ENCODE measurements at regions not wholly inside any gene's neighbourhood (a gene's known extent, or its start where the extent isn't known, plus 50 kb on each side); places are given as distances from the start of the nearest gene placed in this dataset.

- no peak for DNase-seq (ENCODE audit: low read depth in 2 of 2)
These were observed 135.3 kb downstream of the RFC3 start for GRCh38 chr13:33953203-33953602.

DNA sequence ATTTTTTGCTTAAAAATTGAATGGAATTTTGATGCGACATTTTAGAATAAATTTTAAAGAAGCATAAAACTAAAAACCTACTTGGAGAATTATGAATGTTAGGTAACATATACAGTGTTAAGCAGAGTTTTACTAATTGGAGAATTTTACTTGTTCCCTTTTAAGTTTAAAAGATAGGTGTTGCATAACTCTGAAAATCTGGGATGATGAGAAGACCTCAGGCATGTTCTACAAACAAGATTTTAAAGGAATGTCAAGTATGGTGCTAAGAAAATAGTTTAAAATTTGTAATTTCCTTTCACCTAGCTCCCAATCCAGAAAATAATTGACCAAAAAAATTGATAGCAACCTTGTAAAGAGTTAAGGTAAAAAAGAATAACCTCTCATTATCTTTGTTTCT lies 135.8 kb downstream of the RFC3 start:
- no peak for DNase-seq (ENCODE audit: low read depth in 2 of 2)

GRCh38 chr13:33956346-33956745 lies 138.4 kb downstream of the RFC3 start:
- no peak for DNase-seq (ENCODE audit: low read depth in 2 of 2)

GRCh38 chr13:33957497-33957905 lies 139.6 kb downstream of the RFC3 start:
- no peak for DNase-seq (ENCODE audit: low read depth in 2 of 2)

GRCh38 chr13:33958964-33959363 lies 141.0 kb downstream of the RFC3 start:
- no peak for DNase-seq (ENCODE audit: low read depth in 2 of 2)

- DNase-seq (ENCODE audit: low read depth in 2 of 2) = no peak
These were observed 145.2 kb downstream of the RFC3 start for GRCh38 chr13:33963134-33963533.

DNA sequence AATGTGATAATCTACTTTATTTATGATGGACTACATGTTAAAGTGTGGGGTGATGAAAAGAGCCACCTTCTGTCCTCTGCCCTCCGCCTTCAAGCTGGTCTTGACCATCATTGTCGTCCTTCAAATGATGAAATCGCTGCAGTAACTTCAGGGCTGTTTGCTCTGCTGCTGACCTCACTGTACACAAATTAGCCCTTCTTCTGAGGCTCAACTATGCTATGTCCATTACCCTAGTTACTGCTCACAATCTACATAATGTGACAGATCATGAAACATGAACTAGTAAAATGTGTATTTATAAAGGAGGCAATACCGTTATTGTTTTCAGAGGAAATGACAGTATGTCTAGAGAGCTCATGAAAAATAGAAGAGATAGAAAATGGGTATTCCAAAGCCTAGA lies 145.9 kb downstream of the RFC3 start:
- DNase-seq (ENCODE audit: low read depth in 2 of 2) = no peak

DNA sequence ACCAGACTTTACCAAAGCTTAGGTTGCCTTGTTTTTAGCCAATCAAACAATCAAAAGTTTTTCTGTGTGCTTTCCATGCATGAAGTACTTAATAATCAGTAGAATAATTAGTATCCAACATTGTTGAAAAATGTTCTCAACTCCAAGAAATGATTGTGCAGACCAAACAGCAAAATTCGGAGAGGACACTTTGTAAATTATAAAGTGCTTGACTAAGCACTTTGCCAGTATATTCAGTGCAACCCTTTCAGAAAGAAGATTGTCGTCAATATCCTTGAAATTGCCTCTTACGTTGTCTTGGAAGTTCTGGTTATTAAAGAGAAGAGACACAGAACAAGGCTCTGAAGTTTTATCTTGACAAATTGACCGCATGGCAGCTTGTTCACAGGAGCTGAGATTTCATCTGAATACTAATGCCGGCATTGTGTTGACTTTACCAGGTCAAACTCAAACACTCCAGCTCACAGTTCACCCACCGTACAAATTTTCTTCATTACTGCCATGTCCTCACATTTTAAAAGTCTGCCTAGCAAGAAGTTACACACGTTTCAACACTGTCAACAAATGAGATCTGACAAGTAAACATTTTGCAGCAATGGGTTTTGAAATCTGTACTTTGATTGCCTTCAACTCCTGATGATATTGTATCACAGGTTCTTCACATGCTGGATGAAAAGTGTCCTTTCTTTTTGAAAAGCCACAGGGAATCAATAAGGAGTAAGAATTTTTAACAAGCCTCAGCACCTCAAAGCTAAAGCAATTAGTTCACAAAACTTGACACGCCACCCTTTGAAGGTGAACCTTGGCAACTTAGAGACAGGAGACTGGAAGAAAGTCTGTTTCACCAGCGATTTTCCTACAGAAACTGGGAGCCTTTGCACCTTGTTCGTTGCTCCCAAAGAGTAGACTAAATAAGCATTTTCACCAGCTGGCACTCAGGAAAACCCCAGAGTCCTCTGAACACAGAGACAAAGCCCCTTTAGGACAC lies 150.9 kb downstream of the RFC3 start:
- DNase-seq (ENCODE audit: low read depth in 2 of 2) = no peak

DNA sequence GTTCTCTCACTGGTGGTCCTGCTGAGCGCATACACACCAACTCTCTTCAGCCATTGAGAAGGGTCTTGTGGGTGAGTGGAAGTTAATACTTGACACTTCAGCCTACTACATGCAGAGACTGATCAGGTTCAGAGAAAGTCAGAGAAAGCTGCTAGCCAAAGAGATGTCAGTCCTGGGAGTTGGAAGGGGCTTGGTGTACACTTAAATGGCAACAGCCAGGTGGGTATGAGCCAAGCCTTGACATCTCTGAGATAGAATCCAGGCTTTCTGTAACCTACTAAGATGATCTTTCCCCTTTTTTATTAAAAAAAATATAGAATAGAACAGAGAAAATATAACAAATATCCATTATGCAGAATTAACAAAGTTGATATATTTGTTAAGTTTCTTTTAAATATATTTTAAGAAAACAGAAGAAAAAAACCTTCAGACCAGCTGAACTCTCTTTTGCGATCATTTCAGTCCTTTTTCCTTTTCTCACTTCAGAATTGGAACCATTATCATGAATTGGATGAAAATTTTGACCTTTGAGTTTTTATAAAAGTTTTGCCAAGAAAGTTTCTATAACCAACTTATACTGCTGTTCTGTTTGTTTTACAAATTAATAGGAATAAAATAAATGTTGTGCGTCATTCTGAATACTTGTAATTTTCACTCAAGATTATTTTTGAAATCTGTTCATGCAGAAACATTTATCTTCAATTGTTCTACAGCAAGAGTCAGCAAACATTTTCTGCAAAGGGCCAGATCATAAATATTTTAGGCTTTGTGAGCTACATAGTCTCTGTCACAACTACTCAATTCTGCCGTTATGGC lies 153.0 kb downstream of the RFC3 start:
- no peak for DNase-seq (ENCODE audit: low read depth in 2 of 2)

- no peak for DNase-seq (ENCODE audit: low read depth in 2 of 2)
These were observed 153.5 kb downstream of the RFC3 start for GRCh38 chr13:33971562-33971819.

- no peak for DNase-seq (ENCODE audit: low read depth in 2 of 2)
These were observed 155.2 kb downstream of the RFC3 start for GRCh38 chr13:33973194-33973593.

GRCh38 chr13:33976965-33977364 lies 159.0 kb downstream of the RFC3 start:
- no peak for DNase-seq (ENCODE audit: low read depth in 2 of 2)

GRCh38 chr13:33978653-33979052 lies 160.7 kb downstream of the RFC3 start:
- DNase-seq (ENCODE audit: low read depth in 2 of 2) = no peak

DNA sequence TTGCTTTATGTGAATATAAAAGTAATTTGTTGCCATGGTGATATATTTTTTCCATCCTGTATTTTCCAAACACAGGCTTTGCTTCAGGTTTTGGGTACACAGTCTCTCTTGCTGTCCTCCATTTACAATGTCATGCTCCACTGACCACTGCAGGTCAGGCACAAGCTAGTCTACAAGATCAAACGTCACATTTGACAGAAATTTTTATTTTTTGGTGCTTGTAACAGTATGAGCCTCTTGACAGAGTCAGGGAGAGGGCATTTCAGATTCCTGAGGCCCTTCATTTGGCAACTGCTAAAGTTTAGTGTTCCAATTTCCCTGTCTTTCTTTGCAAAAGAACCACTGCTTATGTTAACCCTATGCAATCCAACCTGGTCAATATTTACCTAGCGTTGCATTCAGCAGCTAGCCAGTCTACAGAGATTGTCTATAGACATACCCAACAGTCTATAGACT lies 175.0 kb downstream of the RFC3 start:
- DNase-seq (ENCODE audit: low read depth in 2 of 2) = no peak

DNA sequence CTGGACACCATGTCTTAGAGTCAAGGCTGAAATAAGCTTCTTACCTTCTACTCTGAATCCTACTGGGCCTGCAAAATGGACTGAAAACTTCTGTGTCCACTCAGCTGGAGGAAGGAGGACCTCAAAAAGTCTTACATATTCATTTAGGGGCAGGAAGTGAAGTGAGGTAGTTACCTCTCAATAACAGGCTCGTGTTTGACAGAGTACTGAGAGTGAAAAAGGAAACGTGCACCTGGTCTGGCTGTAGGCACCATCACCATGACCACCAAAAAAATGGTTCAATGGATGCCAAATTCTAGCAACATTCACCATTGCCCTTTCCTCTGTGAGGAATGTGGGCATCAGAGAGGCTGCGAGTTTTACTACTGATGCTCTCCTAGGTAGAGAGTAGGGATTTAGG lies 176.2 kb downstream of the RFC3 start:
- no peak for DNase-seq (ENCODE audit: low read depth in 2 of 2)

DNA sequence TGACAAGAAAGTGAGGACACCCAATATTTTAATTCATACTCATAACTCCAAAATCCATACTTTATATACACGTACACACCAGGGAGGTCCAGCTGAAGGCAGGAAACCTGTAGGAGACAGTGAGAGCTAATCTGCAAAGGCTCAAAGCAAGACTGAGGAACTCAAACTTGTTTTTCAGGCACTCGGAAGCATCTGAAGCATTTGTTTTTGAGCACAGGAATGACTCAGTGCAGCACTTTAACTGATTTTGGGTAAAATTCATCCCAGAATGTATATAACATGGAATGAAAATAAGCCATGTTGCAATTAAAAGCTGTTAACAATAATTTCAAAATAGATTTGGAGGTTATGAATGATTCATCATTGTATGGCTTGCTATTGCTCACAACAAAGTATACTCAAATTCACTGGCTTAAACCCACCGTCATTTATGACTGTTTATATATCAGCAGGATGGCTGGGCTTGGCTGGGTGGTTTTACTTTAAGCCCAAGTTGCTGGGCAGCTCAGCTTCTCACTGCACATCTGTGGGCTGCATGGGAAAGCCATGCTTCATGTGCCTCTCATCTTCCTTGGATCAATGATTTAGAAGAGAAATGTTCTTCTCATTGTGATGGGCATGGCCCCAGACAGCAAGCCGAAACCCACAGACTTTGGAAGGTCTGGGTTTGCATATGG lies 177.0 kb downstream of the RFC3 start:
- DNase-seq (ENCODE audit: low read depth in 2 of 2) = no peak

DNA sequence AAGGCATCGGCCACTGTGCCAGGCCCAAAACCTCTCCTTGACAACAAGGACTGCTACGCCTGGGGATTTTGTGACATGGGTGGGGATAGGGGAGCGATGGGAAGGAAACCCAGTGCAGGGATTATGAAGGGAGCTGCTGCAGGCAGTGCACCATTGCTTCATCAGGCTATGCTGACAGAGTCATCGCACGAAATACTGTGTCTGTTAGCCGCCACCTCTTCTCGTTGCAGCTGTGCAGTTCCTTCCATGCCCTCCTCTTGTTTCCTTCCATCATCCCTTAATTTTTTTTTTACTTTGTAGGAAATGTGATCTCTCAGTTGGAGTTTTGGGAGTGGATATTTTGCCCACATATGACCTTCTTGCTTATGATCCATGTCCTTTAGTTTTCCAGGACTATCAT lies 178.7 kb downstream of the RFC3 start:
- DNase-seq (ENCODE audit: low read depth in 2 of 2) = no peak

DNA sequence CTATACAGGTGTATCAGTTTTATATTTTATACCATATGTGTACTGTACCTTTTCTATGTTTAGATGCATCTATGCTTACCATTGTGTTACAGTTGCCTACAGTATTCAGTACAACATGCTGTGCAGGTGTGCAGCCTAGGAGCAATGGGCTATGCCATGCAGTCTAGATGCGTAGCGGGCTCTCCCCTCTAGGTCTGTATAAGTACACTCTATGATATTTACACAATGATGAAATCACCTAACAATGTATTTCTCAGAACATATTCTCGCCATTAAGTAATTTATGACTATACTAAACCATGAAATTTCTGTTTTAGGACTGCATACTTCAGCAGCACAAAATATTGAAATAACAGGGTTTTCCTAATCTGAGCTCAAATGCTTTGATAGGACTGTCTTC lies 179.6 kb downstream of the RFC3 start:
- no peak for DNase-seq (ENCODE audit: low read depth in 2 of 2)

- no peak for DNase-seq (ENCODE audit: low read depth in 2 of 2)
These were observed 182.1 kb downstream of the RFC3 start for GRCh38 chr13:33999811-34000605.

DNA sequence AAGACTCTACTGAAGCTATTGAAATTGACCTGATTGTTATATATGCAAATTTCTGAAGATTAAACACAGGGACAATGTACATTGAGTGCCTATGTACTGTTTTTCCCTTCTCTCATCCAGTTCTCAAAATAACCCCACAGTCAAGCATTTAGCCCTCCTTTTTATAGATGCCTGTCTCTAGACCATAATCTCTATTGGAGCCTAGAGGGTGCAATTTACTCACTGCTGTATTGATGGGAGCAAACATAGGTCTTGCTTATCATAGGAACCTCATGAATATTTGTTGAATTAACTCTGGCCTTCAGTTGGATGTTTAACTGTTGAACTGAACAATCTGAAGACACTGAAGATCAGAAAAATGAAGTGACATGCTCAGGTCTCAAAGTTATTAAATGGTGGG lies 183.0 kb downstream of the RFC3 start:
- no peak for DNase-seq (ENCODE audit: low read depth in 2 of 2)

- DNase-seq (ENCODE audit: low read depth in 2 of 2) = no peak
These were observed 183.4 kb downstream of the RFC3 start for GRCh38 chr13:34001389-34001788.

DNA sequence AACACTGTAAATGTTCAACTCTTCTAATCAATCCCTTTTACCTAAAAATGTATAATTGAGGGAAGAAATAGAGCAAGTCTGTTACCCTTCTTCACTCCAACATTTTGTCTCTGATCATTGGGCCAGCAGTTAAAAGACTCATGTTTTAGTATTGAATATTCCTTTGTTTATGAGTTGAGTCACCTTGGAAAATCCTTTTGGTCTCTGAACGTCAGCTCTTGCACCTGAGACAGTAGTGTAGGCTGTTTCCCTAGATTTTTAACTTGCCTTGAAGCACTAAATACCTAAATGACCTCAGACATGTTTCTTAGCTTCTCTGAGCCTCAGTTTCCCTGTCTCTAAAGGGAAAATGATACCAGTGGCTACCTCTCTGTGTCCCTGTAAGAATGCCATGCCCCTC lies 184.2 kb downstream of the RFC3 start:
- no peak for DNase-seq (ENCODE audit: low read depth in 2 of 2)

Data from activated CD8-positive, alpha-beta memory T cell treated with anti-CD3 and anti-CD28 coated beads for 4 hours (primary cell).